Astrocyte (in vitro differentiated cells and primary cell): ENCODE measurements at regions not wholly inside any gene's neighbourhood (a gene's known extent, or its start where the extent isn't known, plus 50 kb on each side); places are given as distances from the start of the nearest gene placed in this dataset.
A peak's percentile ranks its signal among the peaks of the same experiment; 100 is the strongest.

Source experiments
- DNase-seq: peaks from one replicate; pipeline ENCODE4 v3.0.0-alpha.2; 2010; ENCODE audit warnings: low read depth
- FAIRE-seq: peaks from 2 replicates; lab custom pipeline; 2011; peaks lifted over from hg19 to GRCh38; lab: Jason Lieb, UNC
- H2AFZ ChIP-seq: 2 replicates; pipeline ENCODE4 v1.6.0; 2012; ENCODE audit warnings: low read depth, low read length, inconsistent platforms
- H3K27ac ChIP-seq: 2 replicates; pipeline ENCODE4 v1.5.1; 2011; ENCODE audit warnings: low read depth, low read length, inconsistent platforms
- H3K27me3 ChIP-seq: 2 replicates; pipeline ENCODE4 v1.6.0; 2011; ENCODE audit warnings: low read length, inconsistent platforms; ENCODE audit not compliant: insufficient read depth
- H3K36me3 ChIP-seq: 2 replicates; pipeline ENCODE4 v1.5.1; 2011; ENCODE audit warnings: low read length, inconsistent platforms; ENCODE audit not compliant: insufficient read depth
- H3K4me1 ChIP-seq: 2 replicates; pipeline ENCODE4 v1.5.1; 2011; ENCODE audit warnings: low read length, inconsistent platforms; ENCODE audit not compliant: insufficient read depth
- H3K4me2 ChIP-seq: 2 replicates; pipeline ENCODE4 v1.6.0; 2012; ENCODE audit warnings: low read length, inconsistent platforms
- H3K4me3 ChIP-seq: 2 replicates; pipeline ENCODE4 v1.5.1; 2011; ENCODE audit warnings: low read depth, mild to moderate bottlenecking, low read length, inconsistent platforms; ENCODE audit not compliant: insufficient read depth
- H3K79me2 ChIP-seq: 2 replicates; pipeline ENCODE4 v1.6.0; 2012; ENCODE audit warnings: mild to moderate bottlenecking, low read length, inconsistent platforms; ENCODE audit not compliant: insufficient read depth
- H3K9ac ChIP-seq: 2 replicates; pipeline ENCODE4 v1.6.0; 2012; ENCODE audit warnings: mild to moderate bottlenecking, low read length, inconsistent platforms
- H3K9me3 ChIP-seq: 2 replicates; pipeline ENCODE4 v1.5.1; 2012; ENCODE audit warnings: low read depth, mild to moderate bottlenecking, low read length, inconsistent platforms; ENCODE audit not compliant: insufficient read depth
- H4K20me1 ChIP-seq: 2 replicates; pipeline ENCODE4 v1.6.0; 2012; ENCODE audit warnings: low read length, inconsistent platforms; ENCODE audit not compliant: insufficient read depth
- H3K27ac Mint-ChIP-seq: one replicate; pipeline ENCODE4 v1.8.0; 2021; ENCODE audit warnings: mild to moderate bottlenecking, mixed read lengths; ENCODE audit not compliant: unreplicated experiment
- H3K27me3 Mint-ChIP-seq: one replicate; pipeline ENCODE4 v1.8.0; 2021; ENCODE audit warnings: low read depth, mixed read lengths; ENCODE audit not compliant: unreplicated experiment
- H3K36me3 Mint-ChIP-seq: one replicate; pipeline ENCODE4 v1.8.0; 2021; ENCODE audit warnings: low read depth, mixed read lengths; ENCODE audit not compliant: unreplicated experiment
- H3K4me1 Mint-ChIP-seq: one replicate; pipeline ENCODE4 v1.8.0; 2021; ENCODE audit warnings: low read depth, mixed read lengths; ENCODE audit not compliant: unreplicated experiment
- H3K4me3 Mint-ChIP-seq: one replicate; pipeline ENCODE4 v1.8.0; 2021; ENCODE audit warnings: mild to moderate bottlenecking, moderate library complexity, mixed read lengths; ENCODE audit not compliant: unreplicated experiment
- H3K9me3 Mint-ChIP-seq: one replicate; pipeline ENCODE4 v1.8.0; 2021; ENCODE audit warnings: mild to moderate bottlenecking, mixed read lengths; ENCODE audit not compliant: unreplicated experiment
- CTCF ChIP-seq: IDR thresholded peaks from 2 replicates; pipeline ENCODE4 v1.5.1; 2011; ENCODE audit warnings: low read depth, mild to moderate bottlenecking, inconsistent platforms, low read length, moderate library complexity; ENCODE audit not compliant: insufficient read depth
- EZH2 ChIP-seq: IDR thresholded peaks from 2 replicates; pipeline ENCODE4 v1.6.1; 2012; ENCODE audit warnings: mild to moderate bottlenecking, low read length, inconsistent platforms; ENCODE audit not compliant: insufficient read depth

- no peaks in the 10 kb centered on the region for H3K27me3 ChIP-seq
- no peaks in the 10 kb centered on the region for H3K9me3 ChIP-seq
- H3K4me1 ChIP-seq = no peaks in the 10 kb centered on the region
- no peak for FAIRE-seq
- DNase-seq = no peak
- H3K27ac Mint-ChIP-seq = no peak overlapping the region
- no peaks in the 10 kb centered on the region for H3K36me3 ChIP-seq
- H3K4me1 Mint-ChIP-seq = peaks cover 33% of the 10 kb centered on the region
- H4K20me1 ChIP-seq = no peaks in the 10 kb centered on the region
- H3K4me3 ChIP-seq = no peak overlapping the region
- no peaks in the 10 kb centered on the region for H3K9me3 Mint-ChIP-seq
- H3K27ac ChIP-seq = no peak overlapping the region
- H3K27me3 Mint-ChIP-seq = no peaks in the 10 kb centered on the region
- TF ChIP-seq CTCF = no peak
- no peak for TF ChIP-seq EZH2
- H3K9ac ChIP-seq = no peak overlapping the region
- H3K79me2 ChIP-seq = no peaks in the 10 kb centered on the region
- no peak overlapping the region for H3K4me2 ChIP-seq
- H3K36me3 Mint-ChIP-seq = no peaks in the 10 kb centered on the region
- H2AFZ ChIP-seq = no peak overlapping the region
- no peak overlapping the region for H3K4me3 Mint-ChIP-seq
Measured at GRCh38 chr7:131222171-131222570, 105.5 kb upstream of the MKLN1 start.

DNA sequence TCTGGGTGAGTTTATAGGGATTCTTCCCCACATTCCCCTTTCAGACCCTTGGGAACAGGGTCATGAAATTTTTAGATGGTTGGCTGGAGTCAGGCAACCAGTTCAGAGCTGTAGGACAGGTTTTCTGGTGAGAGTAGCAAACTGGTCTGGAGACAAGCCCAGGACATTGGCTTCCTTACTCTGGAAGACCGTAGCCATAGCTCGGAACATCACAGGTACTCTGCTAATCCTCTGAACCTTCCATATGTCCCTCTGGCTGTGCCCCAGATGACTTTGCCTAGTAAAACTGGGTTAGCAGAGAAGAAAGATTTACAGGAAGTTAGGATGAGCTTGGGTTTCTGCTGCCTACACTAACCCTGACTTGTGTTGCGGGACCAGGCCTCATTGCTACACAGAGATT is 104.5 kb upstream of the MKLN1 start:
- TF ChIP-seq CTCF = no peak
- no peak for TF ChIP-seq EZH2
- FAIRE-seq (no peak), DNase-seq (no peak)
- no peaks in the 10 kb centered on the region for H3K27me3 ChIP-seq
- no peak overlapping the region for H3K4me2 ChIP-seq
- H3K4me3 ChIP-seq = no peak overlapping the region
- H4K20me1 ChIP-seq = no peaks in the 10 kb centered on the region
- H3K9ac ChIP-seq = no peak overlapping the region
- no peaks in the 10 kb centered on the region for H3K9me3 ChIP-seq
- Mint-ChIP-seq H3K36me3 (peaks cover 2% of the 10 kb centered on the region), H3K9me3 (no peaks in the 10 kb centered on the region), H3K4me3 (no peak overlapping the region), H3K27ac (no peak overlapping the region), H3K4me1 (peaks cover 28% of the 10 kb centered on the region), H3K27me3 (no peaks in the 10 kb centered on the region)
- H2AFZ ChIP-seq = no peak overlapping the region
- no peaks in the 10 kb centered on the region for H3K4me1 ChIP-seq
- H3K36me3 ChIP-seq = no peaks in the 10 kb centered on the region
- no peak overlapping the region for H3K27ac ChIP-seq
- no peaks in the 10 kb centered on the region for H3K79me2 ChIP-seq

DNA sequence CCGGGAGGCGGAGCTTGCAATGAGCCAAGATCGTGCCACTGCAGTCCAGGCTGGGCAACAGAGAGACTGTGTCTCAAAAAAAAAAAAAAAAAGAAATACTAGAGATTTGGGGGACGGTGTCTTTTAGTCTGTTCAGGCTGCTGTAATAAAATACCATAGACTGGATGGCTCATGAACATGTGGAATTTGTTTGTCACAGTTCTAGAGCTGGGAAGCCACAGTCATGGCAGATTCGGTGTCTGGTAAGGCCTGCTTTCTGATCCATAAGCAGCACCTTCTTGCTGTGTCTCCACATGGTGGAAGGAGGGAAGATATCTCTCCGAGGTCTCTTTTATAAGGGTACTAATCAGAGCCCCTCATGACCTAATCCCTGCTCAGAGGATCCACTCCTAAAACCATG is 102.7 kb upstream of the MKLN1 start:
- no peak for FAIRE-seq
- H3K9me3 Mint-ChIP-seq = no peaks in the 10 kb centered on the region

More for the DNA sequence above, 102.7 kb upstream of the MKLN1 start:
- H3K9ac ChIP-seq = no peak overlapping the region
- H3K36me3 ChIP-seq = no peaks in the 10 kb centered on the region
- H4K20me1 ChIP-seq = no peaks in the 10 kb centered on the region
- H3K27me3 ChIP-seq = no peaks in the 10 kb centered on the region
- no peak overlapping the region for H3K4me2 ChIP-seq
- peaks cover 2% of the 10 kb centered on the region for H3K36me3 Mint-ChIP-seq
- no peaks in the 10 kb centered on the region for H3K79me2 ChIP-seq
- H3K27ac Mint-ChIP-seq = peak overlapping the region; percentile 58
- TF ChIP-seq CTCF = no peak
- TF ChIP-seq EZH2 = no peak
- no peak overlapping the region for H2AFZ ChIP-seq
- H3K27ac ChIP-seq = no peak overlapping the region
- no peak for DNase-seq
- no peak overlapping the region for H3K4me3 ChIP-seq
- no peaks in the 10 kb centered on the region for H3K27me3 Mint-ChIP-seq
- peaks cover 17% of the 10 kb centered on the region for H3K4me1 Mint-ChIP-seq
- no peak overlapping the region for H3K4me3 Mint-ChIP-seq
- no peaks in the 10 kb centered on the region for H3K9me3 ChIP-seq
- H3K4me1 ChIP-seq = no peaks in the 10 kb centered on the region
